Sigmoid colon (tissue), 4 donors: ENCODE measurements at regions not wholly inside any gene's neighbourhood (a gene's known extent, or its start where the extent isn't known, plus 50 kb on each side); places are given as distances from the start of the nearest gene placed in this dataset.

Experiments
- EP300 ChIP-seq, 4 donors: sonication (generic); formaldehyde crosslinking; IDR thresholded peaks; one replicate each; pipeline ENCODE4 v1.6.1; 2017; ENCODE audit warnings: antibody characterized with exemption in 4 of 4
- POLR2A ChIP-seq, 2 donors: fragments of 450-650 bp; IDR thresholded peaks; one replicate each; pipeline ENCODE4 v1.6.1; 2016; ENCODE audit warnings: antibody characterized with exemption in 2 of 2, mild to moderate bottlenecking in 2 of 2, moderate library complexity in 2 of 2
- POLR2AphosphoS5 ChIP-seq, 4 donors: sonication (generic); formaldehyde crosslinking; IDR thresholded peaks; one replicate each; pipeline ENCODE4 v1.6.1; 2017; ENCODE audit warnings: antibody characterized with exemption in 4 of 4
- TF ChIP-seq, protein P1 (sequence below), 4 experiments: fragments of 450-650 bp in 3 of 4; fragments of 200-600 bp in 1 of 4; IDR thresholded peaks; one replicate each; pipeline ENCODE4 v1.5.1; 2016 to 2019; ENCODE audit warnings: antibody characterized with exemption in 4 of 4, mild to moderate bottlenecking in 3 of 4, moderate library complexity in 2 of 4

DNA sequence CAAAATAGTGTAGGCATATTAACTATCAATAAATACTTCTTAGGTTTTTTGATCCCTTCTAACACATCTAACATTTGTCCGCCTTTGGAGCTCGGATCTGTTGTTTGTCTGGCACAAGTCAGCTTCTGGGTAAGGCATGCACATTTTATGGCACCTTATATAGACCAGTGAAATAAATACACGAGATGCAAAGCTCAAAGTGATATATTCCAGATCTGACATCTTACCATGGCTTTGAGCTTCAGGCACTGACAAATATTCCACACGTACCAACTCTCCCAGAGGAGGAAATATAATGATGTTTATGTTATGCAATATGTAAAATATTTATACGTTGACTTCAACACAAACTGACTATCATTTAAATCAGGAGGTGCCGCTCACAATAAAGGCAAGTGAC, 430.1 kb upstream of the SMIM21 start:
- TF ChIP-seq, protein P1, sequence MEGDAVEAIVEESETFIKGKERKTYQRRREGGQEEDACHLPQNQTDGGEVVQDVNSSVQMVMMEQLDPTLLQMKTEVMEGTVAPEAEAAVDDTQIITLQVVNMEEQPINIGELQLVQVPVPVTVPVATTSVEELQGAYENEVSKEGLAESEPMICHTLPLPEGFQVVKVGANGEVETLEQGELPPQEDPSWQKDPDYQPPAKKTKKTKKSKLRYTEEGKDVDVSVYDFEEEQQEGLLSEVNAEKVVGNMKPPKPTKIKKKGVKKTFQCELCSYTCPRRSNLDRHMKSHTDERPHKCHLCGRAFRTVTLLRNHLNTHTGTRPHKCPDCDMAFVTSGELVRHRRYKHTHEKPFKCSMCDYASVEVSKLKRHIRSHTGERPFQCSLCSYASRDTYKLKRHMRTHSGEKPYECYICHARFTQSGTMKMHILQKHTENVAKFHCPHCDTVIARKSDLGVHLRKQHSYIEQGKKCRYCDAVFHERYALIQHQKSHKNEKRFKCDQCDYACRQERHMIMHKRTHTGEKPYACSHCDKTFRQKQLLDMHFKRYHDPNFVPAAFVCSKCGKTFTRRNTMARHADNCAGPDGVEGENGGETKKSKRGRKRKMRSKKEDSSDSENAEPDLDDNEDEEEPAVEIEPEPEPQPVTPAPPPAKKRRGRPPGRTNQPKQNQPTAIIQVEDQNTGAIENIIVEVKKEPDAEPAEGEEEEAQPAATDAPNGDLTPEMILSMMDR (IDR thresholded peaks at IDR 0.05): no peak
- TF ChIP-seq POLR2A (IDR thresholded peaks at IDR 0.05): no peak
- peak; percentile 78 to 90 (median 83) for TF ChIP-seq POLR2AphosphoS5 (IDR thresholded peaks at IDR 0.05)
- TF ChIP-seq EP300 (IDR thresholded peaks at IDR 0.05): peak; percentile 45 to 74 (median 58)
